Fibroblast of villous mesenchyme (primary cell): ENCODE measurements at regions not wholly inside any gene's neighbourhood (a gene's known extent, or its start where the extent isn't known, plus 50 kb on each side); places are given as distances from the start of the nearest gene placed in this dataset.

Source experiments
- DNase-seq: peaks from one replicate; pipeline ENCODE4 v3.0.0-alpha.2; 2010; ENCODE audit warnings: low read depth
- H3K4me3 ChIP-seq: 2 replicates; pipeline ENCODE4 v1.5.1; 2011; ENCODE audit warnings: low read depth, mild to moderate bottlenecking, low read length
- TF ChIP-seq, protein P1 (sequence below): IDR thresholded peaks from 2 replicates; pipeline ENCODE4 v1.5.1; 2012; ENCODE audit warnings: low read depth, mild to moderate bottlenecking, low read length; ENCODE audit not compliant: insufficient read depth

DNA sequence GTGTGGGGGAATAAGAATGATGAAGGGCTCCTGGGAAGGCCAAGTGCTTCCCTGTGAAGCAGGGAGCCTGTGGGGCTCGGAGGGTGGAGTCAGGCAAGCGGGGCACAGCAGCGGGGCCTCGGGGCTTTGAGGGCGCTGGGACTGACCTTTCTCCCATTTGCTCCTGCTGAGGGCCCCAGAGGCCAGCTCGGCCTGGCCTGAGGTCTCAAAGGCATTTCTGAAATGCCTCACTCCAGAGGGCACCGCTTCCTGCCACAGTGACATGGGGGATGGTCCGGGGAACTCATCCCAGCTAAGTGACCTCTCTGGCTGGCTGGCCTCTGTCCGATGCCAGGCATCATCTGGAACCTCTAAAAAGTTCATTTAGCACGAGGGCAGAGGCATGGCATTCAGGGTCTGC lies 98.8 kb upstream of the STX18 start:
- TF ChIP-seq, protein P1, sequence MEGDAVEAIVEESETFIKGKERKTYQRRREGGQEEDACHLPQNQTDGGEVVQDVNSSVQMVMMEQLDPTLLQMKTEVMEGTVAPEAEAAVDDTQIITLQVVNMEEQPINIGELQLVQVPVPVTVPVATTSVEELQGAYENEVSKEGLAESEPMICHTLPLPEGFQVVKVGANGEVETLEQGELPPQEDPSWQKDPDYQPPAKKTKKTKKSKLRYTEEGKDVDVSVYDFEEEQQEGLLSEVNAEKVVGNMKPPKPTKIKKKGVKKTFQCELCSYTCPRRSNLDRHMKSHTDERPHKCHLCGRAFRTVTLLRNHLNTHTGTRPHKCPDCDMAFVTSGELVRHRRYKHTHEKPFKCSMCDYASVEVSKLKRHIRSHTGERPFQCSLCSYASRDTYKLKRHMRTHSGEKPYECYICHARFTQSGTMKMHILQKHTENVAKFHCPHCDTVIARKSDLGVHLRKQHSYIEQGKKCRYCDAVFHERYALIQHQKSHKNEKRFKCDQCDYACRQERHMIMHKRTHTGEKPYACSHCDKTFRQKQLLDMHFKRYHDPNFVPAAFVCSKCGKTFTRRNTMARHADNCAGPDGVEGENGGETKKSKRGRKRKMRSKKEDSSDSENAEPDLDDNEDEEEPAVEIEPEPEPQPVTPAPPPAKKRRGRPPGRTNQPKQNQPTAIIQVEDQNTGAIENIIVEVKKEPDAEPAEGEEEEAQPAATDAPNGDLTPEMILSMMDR, result no peak
- H3K4me3 ChIP-seq, result no peak overlapping the region
- no peak for DNase-seq

DNA sequence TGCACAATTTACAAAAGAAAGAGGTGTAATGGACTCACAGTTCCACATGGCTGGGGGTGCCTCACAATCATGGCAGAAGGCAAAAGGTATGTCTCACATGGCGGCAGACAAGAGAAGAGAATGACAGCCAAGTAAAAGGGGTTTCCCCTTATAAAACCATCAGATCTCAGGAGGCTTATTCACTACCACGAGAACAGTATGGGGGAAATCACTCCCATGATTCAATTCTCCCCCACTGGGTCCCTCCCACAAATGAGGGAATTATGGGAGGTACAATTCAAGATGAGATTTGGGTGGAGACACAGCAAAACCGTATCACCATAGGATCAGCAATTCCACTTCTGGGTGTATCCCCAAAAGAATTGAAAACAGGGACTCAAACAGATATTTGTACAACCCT lies 97.5 kb upstream of the STX18 start:
- H3K4me3 ChIP-seq, result no peak overlapping the region
- TF ChIP-seq, protein P1, result no peak
- DNase-seq, result no peak

DNA sequence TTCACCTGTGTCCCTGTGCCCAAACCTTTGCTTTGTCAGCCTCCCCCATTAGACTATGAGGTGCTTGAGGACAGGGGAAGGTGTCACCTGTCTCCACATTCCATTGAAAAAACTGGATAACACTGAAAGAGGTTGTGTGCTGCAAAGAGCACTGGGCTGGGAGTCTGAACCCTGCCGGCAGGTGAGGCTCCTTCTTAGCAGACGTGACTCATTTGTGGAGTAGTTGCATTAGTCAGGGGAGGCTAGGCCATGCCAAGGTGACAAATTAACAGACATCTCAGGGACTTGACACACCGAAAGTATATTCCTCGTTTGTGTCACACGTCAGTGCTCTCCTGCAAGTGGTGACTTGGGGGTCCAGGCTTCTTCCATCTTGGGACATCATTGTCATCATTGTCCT lies 95.9 kb upstream of the STX18 start:
- TF ChIP-seq, protein P1, result no peak
- DNase-seq, result no peak

DNA sequence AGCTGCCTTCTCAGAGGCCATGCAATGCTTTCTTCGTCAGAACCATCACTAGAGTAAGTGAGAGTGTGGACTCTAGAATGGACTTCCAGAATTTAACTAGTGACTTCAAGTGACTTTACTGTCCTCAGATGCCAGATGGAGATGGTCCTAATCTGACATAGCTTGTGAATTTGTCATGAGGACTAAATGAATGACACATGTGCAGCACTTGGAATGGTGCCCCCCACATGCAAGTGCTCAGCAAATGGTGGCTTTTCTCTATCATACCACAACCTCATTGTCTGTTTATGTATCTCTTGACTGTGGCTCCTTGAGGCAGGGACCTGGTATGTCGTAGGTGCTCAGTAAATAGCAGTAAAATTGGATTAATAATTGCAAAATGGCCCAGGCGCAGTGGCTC lies 91.6 kb upstream of the STX18 start:
- no peak overlapping the region for H3K4me3 ChIP-seq
- TF ChIP-seq, protein P1, result no peak
- DNase-seq, result no peak

More for the DNA sequence above, 95.9 kb upstream of the STX18 start:
- no peak overlapping the region for H3K4me3 ChIP-seq

DNA sequence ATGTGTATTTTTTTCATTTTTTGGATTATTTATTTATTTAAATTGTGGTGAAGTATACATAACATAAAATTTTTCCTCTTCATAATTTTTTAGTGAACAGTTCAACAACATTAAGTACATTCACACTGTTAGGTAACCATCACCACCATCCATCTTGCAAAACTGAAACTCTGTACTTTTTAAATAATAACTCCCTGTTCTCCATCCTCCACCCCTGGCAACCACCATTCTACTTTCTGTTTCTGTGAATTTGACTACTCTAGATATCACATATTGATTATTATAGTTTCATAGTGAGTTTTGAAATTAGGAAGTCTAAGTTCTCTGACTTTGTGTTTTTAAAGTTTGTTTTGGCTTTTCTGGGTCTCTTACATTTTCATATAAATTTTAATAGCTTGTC lies 89.3 kb upstream of the STX18 start:
- TF ChIP-seq, protein P1, result no peak
- no peak for DNase-seq
- no peak overlapping the region for H3K4me3 ChIP-seq

DNA sequence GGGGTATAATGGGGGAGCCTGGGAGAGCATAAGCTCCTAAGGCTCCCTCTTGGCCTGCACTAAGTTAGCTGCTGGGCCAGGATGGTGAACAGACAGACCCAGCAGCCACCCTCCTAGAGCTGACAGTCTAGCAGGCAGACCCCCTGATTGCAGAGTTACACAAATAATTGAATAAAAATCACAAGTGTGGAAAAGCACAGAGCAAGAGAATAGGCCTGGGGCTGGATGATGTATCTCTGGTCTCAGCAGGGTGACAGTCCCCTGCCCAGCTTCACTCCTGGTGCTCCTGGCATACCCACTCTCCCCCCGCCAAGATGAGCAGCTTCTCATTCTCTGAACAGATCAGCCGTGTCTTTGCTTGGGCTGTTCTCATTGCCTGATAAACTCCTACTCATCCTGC lies 86.1 kb upstream of the STX18 start:
- no peak overlapping the region for H3K4me3 ChIP-seq
- TF ChIP-seq, protein P1, result no peak
- DNase-seq, result no peak

DNA sequence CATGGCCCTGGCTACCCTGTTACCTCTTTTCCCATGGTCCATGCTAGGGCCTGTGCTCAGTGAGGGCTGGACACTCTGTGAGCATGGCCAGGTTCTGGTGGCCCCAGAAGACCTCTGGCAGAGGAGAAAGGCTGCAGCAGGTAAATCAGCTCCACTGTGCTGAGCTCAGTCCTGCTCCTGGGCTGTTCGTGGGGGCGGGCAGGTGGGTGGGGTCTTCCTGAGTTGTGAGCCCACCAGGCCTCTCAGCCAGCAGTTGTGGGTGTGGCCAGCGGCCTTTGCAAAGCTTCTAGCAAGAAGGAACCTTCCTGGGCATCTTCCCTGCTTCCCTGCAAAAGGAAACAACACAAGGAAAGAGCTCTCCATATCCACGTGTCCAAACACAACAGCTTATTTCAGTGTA lies 85.3 kb upstream of the STX18 start:
- DNase-seq, result no peak
- no peak overlapping the region for H3K4me3 ChIP-seq
- TF ChIP-seq, protein P1, result no peak
